Left renal pelvis (tissue), 4 donors: ENCODE measurements at regions not wholly inside any gene's neighbourhood (a gene's known extent, or its start where the extent isn't known, plus 50 kb on each side); places are given as distances from the start of the nearest gene placed in this dataset.

ENCODE experiments used
- DNase-seq, 4 donors: peaks; one replicate each; pipeline ENCODE4 v3.0.0-alpha.2; 2013; ENCODE audit warnings: low read depth in 4 of 4, low spot score in 3 of 4

GRCh38 chr1:2968471-2968881, 52.8 kb upstream of the ACTRT2 start:
- no peak for DNase-seq

DNA sequence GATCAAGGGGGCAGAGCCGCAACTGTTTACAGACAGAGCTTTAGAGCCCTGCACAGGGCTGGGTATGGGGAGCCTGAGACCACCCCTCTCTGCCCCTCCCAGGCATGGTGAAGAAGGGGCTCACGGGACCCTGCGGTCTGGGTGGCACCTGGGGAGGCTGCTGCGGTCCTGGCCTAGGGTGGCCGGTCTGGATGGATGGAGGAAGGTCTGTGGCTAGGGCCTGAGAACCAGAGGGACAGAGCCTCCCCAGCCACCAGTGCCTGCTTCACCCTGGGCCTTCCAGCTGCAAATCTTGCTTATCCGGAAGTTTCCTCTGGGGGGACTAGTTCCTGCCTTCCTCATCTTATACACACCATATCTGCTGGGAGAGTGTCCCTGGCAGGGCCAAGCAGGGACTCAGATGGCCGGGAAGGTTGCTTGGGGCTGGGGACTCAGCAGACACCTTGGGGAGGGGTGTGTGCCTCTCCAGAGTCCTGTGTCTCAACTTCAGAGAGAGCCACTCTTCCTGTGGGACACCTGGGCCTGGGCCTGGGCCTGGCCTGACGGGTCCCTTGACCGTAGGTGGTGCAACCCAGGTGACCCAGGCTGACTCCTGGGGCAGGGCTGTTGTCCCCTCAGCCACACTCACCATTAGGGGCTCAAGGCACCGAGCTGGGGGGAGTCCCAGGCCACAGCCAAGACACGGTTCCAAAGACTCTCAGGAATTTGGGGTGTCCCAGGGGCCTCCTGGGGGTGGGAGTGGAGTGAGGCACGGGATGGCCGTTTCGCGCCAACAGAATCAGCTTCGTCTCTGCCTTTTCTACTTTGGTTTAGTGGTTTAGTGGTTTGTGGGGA, 52.0 kb upstream of the ACTRT2 start:
- DNase-seq, result no peak

DNA sequence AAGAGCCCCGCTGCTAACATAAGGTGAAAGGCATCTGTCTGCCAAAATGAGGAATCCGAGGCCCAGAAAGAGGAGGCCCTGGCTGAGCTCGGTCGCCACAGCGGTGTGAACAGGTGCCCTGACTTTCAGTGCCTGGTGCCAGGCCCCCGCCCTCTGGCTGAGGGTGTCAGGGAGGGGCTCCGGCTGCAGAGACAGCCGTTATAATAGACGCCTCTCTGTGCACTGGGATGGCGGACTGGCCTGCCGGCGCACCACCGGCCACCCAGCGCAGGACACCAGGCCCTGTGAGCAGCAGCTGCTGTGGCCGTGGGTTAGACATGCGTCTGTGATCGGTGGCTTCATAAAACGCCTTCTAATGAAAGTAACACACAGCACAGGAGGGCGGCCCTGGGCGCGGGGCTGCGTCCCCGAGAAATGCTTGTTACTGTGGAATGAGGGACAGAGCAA, 51.4 kb upstream of the ACTRT2 start:
- no peak for DNase-seq

- no peak for DNase-seq
Observed at GRCh38 chr1:2970311-2971071, 50.8 kb upstream of the ACTRT2 start.

DNA sequence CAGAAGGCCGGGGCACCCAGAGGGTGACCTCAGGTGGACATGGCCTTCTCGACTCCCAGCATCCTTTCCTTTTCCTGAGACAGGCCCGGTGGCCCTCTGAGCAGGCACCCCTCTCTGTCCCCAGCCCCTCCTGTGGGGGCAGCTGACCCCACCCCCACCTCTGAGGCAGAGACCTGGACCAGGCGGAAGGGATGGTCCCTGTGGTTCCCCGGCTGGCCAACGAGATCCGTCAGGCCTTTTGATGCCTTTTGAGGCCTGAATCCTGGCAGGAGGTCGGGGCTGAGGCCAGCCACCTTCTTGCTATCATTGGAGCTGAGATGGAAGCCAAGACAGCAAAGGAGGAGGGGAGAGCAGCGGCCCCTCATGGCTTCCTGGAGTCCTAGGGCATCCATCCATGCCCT, 50.2 kb upstream of the ACTRT2 start:
- DNase-seq, result no peak
